RWPE2 (cell line): ENCODE measurements at regions not wholly inside any gene's neighbourhood (a gene's known extent, or its start where the extent isn't known, plus 50 kb on each side); places are given as distances from the start of the nearest gene placed in this dataset.
A peak's percentile ranks its signal among the peaks of the same experiment; 100 is the strongest.

ENCODE experiments used
- ATAC-seq: fragments of 200-7000 bp; cut with Tn5 transposase; 3 replicates; pipeline ENCODE4 v1.9.1; 2021; ENCODE audit warnings: low read depth
- DNase-seq: peaks from one replicate; pipeline ENCODE4 v3.0.0-alpha.2; 2020; ENCODE audit warnings: low spot score
- H3K27ac ChIP-seq: fragments of 450-650 bp; 2 replicates; pipeline ENCODE4 v1.5.1; 2017; ENCODE audit warnings: mild to moderate bottlenecking; ENCODE audit not compliant: poor library complexity, severe bottlenecking
- H3K27me3 ChIP-seq: fragments of 250-450 bp; sonication (Bioruptor Pico); 2 replicates; pipeline ENCODE4 v1.5.1; 2021; ENCODE audit warnings: mild to moderate bottlenecking, moderate library complexity; ENCODE audit not compliant: insufficient read depth, poor library complexity, severe bottlenecking
- H3K36me3 ChIP-seq: fragments of 250-450 bp; sonication (Bioruptor Pico); 2 replicates; pipeline ENCODE4 v1.5.1; 2020; ENCODE audit warnings: low read depth, mild to moderate bottlenecking, moderate library complexity
- H3K4me1 ChIP-seq: fragments of 250-450 bp; sonication (Bioruptor Pico); 2 replicates; pipeline ENCODE4 v1.5.1; 2021; ENCODE audit warnings: mild to moderate bottlenecking, moderate library complexity; ENCODE audit not compliant: insufficient read depth, poor library complexity, severe bottlenecking
- H3K4me3 ChIP-seq: fragments of 250-450 bp; sonication (Bioruptor Pico); 2 replicates; pipeline ENCODE4 v1.5.1; 2021; ENCODE audit warnings: mild to moderate bottlenecking, moderate library complexity; ENCODE audit not compliant: severe bottlenecking
- H3K9me3 ChIP-seq: fragments of 250-450 bp; sonication (Bioruptor Pico); 2 replicates; pipeline ENCODE4 v1.5.1; 2021; ENCODE audit warnings: mild to moderate bottlenecking, moderate library complexity; ENCODE audit not compliant: severe bottlenecking
- CTCF ChIP-seq: fragments of 450-650 bp; IDR thresholded peaks from one replicate; pipeline ENCODE4 v1.5.1; 2017; ENCODE audit warnings: mild to moderate bottlenecking, moderate library complexity; ENCODE audit not compliant: poor library complexity, severe bottlenecking

- Histone ChIP-seq H3K4me1 (peaks cover 30% of the 10 kb centered on the region), H3K27me3 (no peaks in the 10 kb centered on the region), H3K9me3 (no peaks in the 10 kb centered on the region), H3K36me3 (no peaks in the 10 kb centered on the region), H3K27ac (peak overlapping the region; percentile 80), H3K4me3 (no peak overlapping the region)
- TF ChIP-seq CTCF: no peak
- DNase-seq (peak; percentile 59), ATAC-seq (peak; percentile 89)
Measured at GRCh38 chr9:119453490-119453911, 84.3 kb upstream of the BRINP1 start.

GRCh38 chr9:119451426-119451825 is 82.2 kb upstream of the BRINP1 start:
- H3K9me3 ChIP-seq: no peaks in the 10 kb centered on the region
- no peak for DNase-seq
- H3K36me3 ChIP-seq: no peaks in the 10 kb centered on the region
- ATAC-seq: no peak
- H3K4me3 ChIP-seq: no peak overlapping the region
- H3K27ac ChIP-seq: no peak overlapping the region
- peaks cover 30% of the 10 kb centered on the region for H3K4me1 ChIP-seq
- no peaks in the 10 kb centered on the region for H3K27me3 ChIP-seq
- TF ChIP-seq CTCF: no peak

- DNase-seq (no peak), ATAC-seq (no peak)
- TF ChIP-seq CTCF: no peak
- Histone ChIP-seq H3K27ac (no peak overlapping the region), H3K9me3 (no peaks in the 10 kb centered on the region), H3K4me3 (no peak overlapping the region), H3K27me3 (no peaks in the 10 kb centered on the region), H3K36me3 (no peaks in the 10 kb centered on the region), H3K4me1 (no peaks in the 10 kb centered on the region)
Measured at GRCh38 chr9:119443179-119443578, 73.9 kb upstream of the BRINP1 start.

- Histone ChIP-seq H3K4me1 (no peaks in the 10 kb centered on the region), H3K27ac (no peak overlapping the region), H3K36me3 (no peaks in the 10 kb centered on the region), H3K27me3 (no peaks in the 10 kb centered on the region), H3K9me3 (no peaks in the 10 kb centered on the region), H3K4me3 (no peak overlapping the region)
- TF ChIP-seq CTCF: no peak
- DNase-seq (no peak), ATAC-seq (no peak)
Measured at GRCh38 chr9:119441832-119442231, 72.6 kb upstream of the BRINP1 start.

GRCh38 chr9:119441338-119441737 is 72.1 kb upstream of the BRINP1 start:
- no peak for ATAC-seq

More at GRCh38 chr9:119441338-119441737, 72.1 kb upstream of the BRINP1 start:
- no peak for TF ChIP-seq CTCF
- no peaks in the 10 kb centered on the region for H3K4me1 ChIP-seq
- no peak overlapping the region for H3K4me3 ChIP-seq
- no peaks in the 10 kb centered on the region for H3K36me3 ChIP-seq
- H3K27ac ChIP-seq: no peak overlapping the region
- no peaks in the 10 kb centered on the region for H3K9me3 ChIP-seq
- no peaks in the 10 kb centered on the region for H3K27me3 ChIP-seq
- no peak for DNase-seq
